ENCODE measurements at regions not wholly inside any gene's neighbourhood (a gene's known extent, or its start where the extent isn't known, plus 50 kb on each side); places are given as distances from the start of the nearest gene placed in this dataset.

GRCh38 chr6:77535172-77535571 lies 71.9 kb upstream of the HTR1B start:
- H4K20me1 ChIP-seq (replicated peaks in 1 of 2; ENCODE audit: control insufficient read depth in 1 of 2, insufficient read depth in 2 of 2, low read length in 2 of 2) = no peaks in the 10 kb centered on the region

More at GRCh38 chr6:77535172-77535571, 71.9 kb upstream of the HTR1B start:
- Histone ChIP-seq H3K79me1 (ENCODE audit: low read depth, low read length) (no peaks in the 10 kb centered on the region), H2BK12ac (ENCODE audit: low read depth, low read length) (no peak overlapping the region), H3K4me3 (ENCODE audit: extremely low read depth in 1 of 4, insufficient read depth in 2 of 4, low read depth in 3 of 4, low read length in 4 of 4) (no peak overlapping the region), H2BK120ac (replicated peaks; ENCODE audit: low read depth, low read length) (no peak overlapping the region), H3K27ac (ENCODE audit: low read depth, low read length) (no peak overlapping the region), H3K23me2 (ENCODE audit: low read depth, low read length) (no peaks in the 10 kb centered on the region), H3K9ac (replicated peaks in 1 of 4; ENCODE audit: extremely low read depth in 1 of 4, low read depth in 3 of 4, low read length in 3 of 4) (no peak overlapping the region), H3K14ac (ENCODE audit: insufficient read length) (no peak overlapping the region), H3K4ac (replicated peaks; ENCODE audit: insufficient read length, low read depth, low read length) (no peak overlapping the region), H4K8ac (ENCODE audit: extremely low read depth, insufficient read depth, low read length) (no peak overlapping the region), H2AFZ (ENCODE audit: low read length) (no peak overlapping the region), H2BK5ac (ENCODE audit: low read depth, low read length) (no peak overlapping the region), H3K9me3 (ENCODE audit: insufficient read depth in 2 of 2, low read depth in 1 of 2, low read length in 1 of 2) (no peaks in the 10 kb centered on the region), H3K27me3 (replicated peaks in 1 of 4; ENCODE audit: control insufficient read depth in 3 of 4, extremely low read depth in 1 of 4, insufficient read depth in 3 of 4, low read length in 3 of 4) (no peaks in the 10 kb centered on the region), H2AK5ac (ENCODE audit: low read depth, low read length) (no peak overlapping the region), H3K56ac (replicated peaks; ENCODE audit: insufficient read length, low read depth, low read length) (no peak overlapping the region), H2BK20ac (ENCODE audit: low read length) (no peak overlapping the region), H4K5ac (ENCODE audit: insufficient read length, low read depth, low read length) (no peak overlapping the region), H3K4me2 (ENCODE audit: insufficient read depth in 1 of 2, low read depth in 2 of 2, low read length in 2 of 2) (no peak overlapping the region), H4K91ac (replicated peaks; ENCODE audit: insufficient read length, low read length) (no peak overlapping the region), H3K36me3 (ENCODE audit: control insufficient read depth in 2 of 4, insufficient read depth in 4 of 4, low read length in 3 of 4) (no peaks in the 10 kb centered on the region; a peak in 1 of 8 replicates), H3K79me2 (ENCODE audit: control insufficient read depth in 1 of 2, insufficient read depth in 2 of 2, low read length in 2 of 2) (no peaks in the 10 kb centered on the region), H3K18ac (ENCODE audit: extremely low read depth, low read length) (no peak overlapping the region), H3K23ac (ENCODE audit: insufficient read length) (no peak overlapping the region), H2BK15ac (ENCODE audit: low read length) (no peak overlapping the region), H3K4me1 (replicated peaks in 1 of 4; ENCODE audit: control insufficient read depth in 3 of 4, insufficient read depth in 4 of 4, low read length in 3 of 4) (no peaks in the 10 kb centered on the region)
- FAIRE-seq = no peak
- POLR2A ChIA-PET (ENCODE audit: partially characterized antibody) = no interaction called here
- CTCF ChIA-PET (ENCODE audit: partially characterized antibody) = no interaction called here
- DNase-seq (ENCODE audit: low read depth in 1 of 2, low spot score in 2 of 2) = no peak
- TF ChIP-seq CTCF (IDR thresholded peaks at IDR 0.05; ENCODE audit: control extremely low read depth in 1 of 3, insufficient read depth in 1 of 3, low read depth in 1 of 3, low read length in 3 of 3) = no peak
- no peak for TF ChIP-seq CTBP2 (IDR thresholded peaks at IDR 0.05; ENCODE audit: borderline replicate concordance, insufficient read depth, insufficient read length, low read length)
- TF ChIP-seq TCF12 (IDR thresholded peaks at IDR 0.05; ENCODE audit: low read depth, low read length) = no peak
- TF ChIP-seq RXRA (IDR thresholded peaks at IDR 0.05; ENCODE audit: insufficient read depth, low read depth, low read length) = no peak
- no peak for TF ChIP-seq CHD2 (IDR thresholded peaks at IDR 0.05; ENCODE audit: low read length)
- TF ChIP-seq TEAD4 (IDR thresholded peaks at IDR 0.05; ENCODE audit: low read depth, low read length) = no peak
- TF ChIP-seq YY1 (IDR thresholded peaks at IDR 0.05; ENCODE audit: low read depth, low read length) = no peak
- TF ChIP-seq SP2 (IDR thresholded peaks at IDR 0.05; ENCODE audit: low read length) = no peak
- TF ChIP-seq HDAC6 (IDR thresholded peaks at IDR 0.05; ENCODE audit: low read depth, low read length) = no peak
- TF ChIP-seq NANOG (IDR thresholded peaks at IDR 0.05; ENCODE audit: insufficient read depth, low read depth, low read length, poor library complexity, severe bottlenecking) = no peak
- TF ChIP-seq E2F6 (IDR thresholded peaks at IDR 0.05) = no peak
